DMS53 (cell line): ENCODE measurements at regions not wholly inside any gene's neighbourhood (a gene's known extent, or its start where the extent isn't known, plus 50 kb on each side); places are given as distances from the start of the nearest gene placed in this dataset.
"Not testable (repeated sequence)": the region's sequence is repeated elsewhere in the genome, so short reads cannot be mapped to it uniquely, and the experiment has no call there.

Experiments
- DNase-seq: peaks from one replicate; lab custom pipeline; 2025; lab: John Stamatoyannopoulos, UW

GRCh38 chr10:3877211-3878000 is 92.4 kb upstream of the KLF6 start:
- peak; percentile 32 for DNase-seq

GRCh38 chr10:3876350-3876962 is 91.4 kb upstream of the KLF6 start:
- peak; percentile 38 for DNase-seq

GRCh38 chr10:3875842-3876235 is 90.8 kb upstream of the KLF6 start:
- DNase-seq: no peak

- DNase-seq: peak; percentile 84
These were observed 90.2 kb upstream of the KLF6 start for GRCh38 chr10:3874990-3875841.

- not testable (repeated sequence) for DNase-seq
These were observed 89.6 kb upstream of the KLF6 start for GRCh38 chr10:3874610-3874989.

GRCh38 chr10:3873728-3874461 is 88.9 kb upstream of the KLF6 start:
- peak; percentile 98 for DNase-seq

- peak; percentile 23 for DNase-seq
These were observed 87.8 kb upstream of the KLF6 start for GRCh38 chr10:3872712-3873329.

GRCh38 chr10:3871424-3871996 is 86.5 kb upstream of the KLF6 start:
- DNase-seq: no peak

- DNase-seq: peak; percentile 29
These were observed 84.0 kb upstream of the KLF6 start for GRCh38 chr10:3869036-3869435.

- peak; percentile 77 for DNase-seq
These were observed 83.3 kb upstream of the KLF6 start for GRCh38 chr10:3868271-3868664.

GRCh38 chr10:3867454-3868270 is 82.7 kb upstream of the KLF6 start:
- DNase-seq: no peak

GRCh38 chr10:3866332-3866731 is 81.3 kb upstream of the KLF6 start:
- no peak for DNase-seq

GRCh38 chr10:3865565-3865964 is 80.6 kb upstream of the KLF6 start:
- no peak for DNase-seq

GRCh38 chr10:3861795-3862194 is 76.8 kb upstream of the KLF6 start:
- no peak for DNase-seq

GRCh38 chr10:3858051-3858845 is 73.2 kb upstream of the KLF6 start:
- DNase-seq: no peak

- no peak for DNase-seq
These were observed 72.3 kb upstream of the KLF6 start for GRCh38 chr10:3857318-3857717.

GRCh38 chr10:3856593-3856992 is 71.6 kb upstream of the KLF6 start:
- DNase-seq: no peak

GRCh38 chr10:3853547-3854303 is 68.7 kb upstream of the KLF6 start:
- no peak for DNase-seq

- peak; percentile 50 for DNase-seq
These were observed 68.0 kb upstream of the KLF6 start for GRCh38 chr10:3853016-3853415.
